Right renal pelvis (tissue), 4 donors: ENCODE measurements at regions not wholly inside any gene's neighbourhood (a gene's known extent, or its start where the extent isn't known, plus 50 kb on each side); places are given as distances from the start of the nearest gene placed in this dataset.
"Not testable (repeated sequence)": the region's sequence is repeated elsewhere in the genome, so short reads cannot be mapped to it uniquely, and the experiment has no call there.

ENCODE experiments used
- DNase-seq, 4 donors: peaks; one replicate each; pipeline ENCODE4 v3.0.0-alpha.2; 2013; ENCODE audit warnings: low read depth in 4 of 4, low spot score in 3 of 4, missing footprints in 1 of 4

GRCh38 chr11:11722246-11722645, 100.4 kb upstream of the GALNT18 start:
- DNase-seq: no peak

- no peak for DNase-seq
Measured at GRCh38 chr11:11718511-11718910, 96.7 kb upstream of the GALNT18 start.

GRCh38 chr11:11717064-11717725, 95.4 kb upstream of the GALNT18 start:
- DNase-seq: no peak

- not testable (repeated sequence) for DNase-seq
Measured at GRCh38 chr11:11715075-11715474, 93.3 kb upstream of the GALNT18 start.

- DNase-seq: no peak
Measured at GRCh38 chr11:11710556-11710955, 88.8 kb upstream of the GALNT18 start.

- DNase-seq: no peak
Measured at GRCh38 chr11:11709447-11710239, 87.8 kb upstream of the GALNT18 start.

GRCh38 chr11:11708256-11708655, 86.5 kb upstream of the GALNT18 start:
- DNase-seq: no peak

- DNase-seq: no peak
Measured at GRCh38 chr11:11706028-11706427, 84.2 kb upstream of the GALNT18 start.

GRCh38 chr11:11703885-11704284, 82.1 kb upstream of the GALNT18 start:
- DNase-seq: no peak

GRCh38 chr11:11701070-11701469, 79.3 kb upstream of the GALNT18 start:
- no peak for DNase-seq

- DNase-seq: no peak
Measured at GRCh38 chr11:11697796-11698195, 76.0 kb upstream of the GALNT18 start.

GRCh38 chr11:11691296-11692151, 69.7 kb upstream of the GALNT18 start:
- no peak for DNase-seq

GRCh38 chr11:11681536-11681935, 59.7 kb upstream of the GALNT18 start:
- DNase-seq: no peak

- DNase-seq: no peak
Measured at GRCh38 chr11:11677672-11678356, 56.0 kb upstream of the GALNT18 start.

GRCh38 chr11:11675671-11676181, 53.9 kb upstream of the GALNT18 start:
- DNase-seq: no peak

GRCh38 chr11:11672789-11673188, 51.0 kb upstream of the GALNT18 start:
- no peak for DNase-seq

GRCh38 chr11:11672101-11672500, 50.3 kb upstream of the GALNT18 start:
- DNase-seq: no peak
